ENCODE measurements at regions not wholly inside any gene's neighbourhood (a gene's known extent, or its start where the extent isn't known, plus 50 kb on each side); places are given as distances from the start of the nearest gene placed in this dataset.

- TF ChIP-seq, protein P1, sequence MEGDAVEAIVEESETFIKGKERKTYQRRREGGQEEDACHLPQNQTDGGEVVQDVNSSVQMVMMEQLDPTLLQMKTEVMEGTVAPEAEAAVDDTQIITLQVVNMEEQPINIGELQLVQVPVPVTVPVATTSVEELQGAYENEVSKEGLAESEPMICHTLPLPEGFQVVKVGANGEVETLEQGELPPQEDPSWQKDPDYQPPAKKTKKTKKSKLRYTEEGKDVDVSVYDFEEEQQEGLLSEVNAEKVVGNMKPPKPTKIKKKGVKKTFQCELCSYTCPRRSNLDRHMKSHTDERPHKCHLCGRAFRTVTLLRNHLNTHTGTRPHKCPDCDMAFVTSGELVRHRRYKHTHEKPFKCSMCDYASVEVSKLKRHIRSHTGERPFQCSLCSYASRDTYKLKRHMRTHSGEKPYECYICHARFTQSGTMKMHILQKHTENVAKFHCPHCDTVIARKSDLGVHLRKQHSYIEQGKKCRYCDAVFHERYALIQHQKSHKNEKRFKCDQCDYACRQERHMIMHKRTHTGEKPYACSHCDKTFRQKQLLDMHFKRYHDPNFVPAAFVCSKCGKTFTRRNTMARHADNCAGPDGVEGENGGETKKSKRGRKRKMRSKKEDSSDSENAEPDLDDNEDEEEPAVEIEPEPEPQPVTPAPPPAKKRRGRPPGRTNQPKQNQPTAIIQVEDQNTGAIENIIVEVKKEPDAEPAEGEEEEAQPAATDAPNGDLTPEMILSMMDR (IDR thresholded peaks at IDR 0.05; ENCODE audit: low read depth, low read length) = no peak
- no peak overlapping the region for H3K4me3 ChIP-seq (ENCODE audit: low read depth, low read length)
- DNase-seq (ENCODE audit: low read depth, low spot score) = no peak
- in situ Hi-C loops (cut with HindIII; ENCODE audit: low sequenced_read_pairs) = no loop called here
These were observed 221.6 kb downstream of the PIK3C3 start for GRCh38 chr18:42176599-42176998.

GRCh38 chr18:42177390-42177789 is 222.4 kb downstream of the PIK3C3 start:
- no peak overlapping the region for H3K4me3 ChIP-seq (ENCODE audit: low read depth, low read length)
- in situ Hi-C loops (cut with HindIII; ENCODE audit: low sequenced_read_pairs) = no loop called here
- TF ChIP-seq, protein P1 (IDR thresholded peaks at IDR 0.05; ENCODE audit: low read depth, low read length) = no peak
- no peak for DNase-seq (ENCODE audit: low read depth, low spot score)

GRCh38 chr18:42178376-42179080 is 223.5 kb downstream of the PIK3C3 start:
- H3K4me3 ChIP-seq (ENCODE audit: low read depth, low read length) = no peak overlapping the region
- peak; percentile 3 for DNase-seq (ENCODE audit: low read depth, low spot score)
- TF ChIP-seq, protein P1 (IDR thresholded peaks at IDR 0.05; ENCODE audit: low read depth, low read length) = no peak
- in situ Hi-C loops (cut with HindIII; ENCODE audit: low sequenced_read_pairs) = no loop called here

GRCh38 chr18:42179542-42180121 is 224.6 kb downstream of the PIK3C3 start:
- DNase-seq (ENCODE audit: low read depth, low spot score) = no peak
- TF ChIP-seq, protein P1 (IDR thresholded peaks at IDR 0.05; ENCODE audit: low read depth, low read length) = no peak
- in situ Hi-C loops (cut with HindIII; ENCODE audit: low sequenced_read_pairs) = no loop called here

GRCh38 chr18:42181474-42181873 is 226.4 kb downstream of the PIK3C3 start:
- H3K4me3 ChIP-seq (ENCODE audit: low read depth, low read length) = no peak overlapping the region
- no peak for DNase-seq (ENCODE audit: low read depth, low spot score)
- TF ChIP-seq, protein P1 (IDR thresholded peaks at IDR 0.05; ENCODE audit: low read depth, low read length) = no peak
- in situ Hi-C loops (cut with HindIII; ENCODE audit: low sequenced_read_pairs) = no loop called here

More at GRCh38 chr18:42179542-42180121, 224.6 kb downstream of the PIK3C3 start:
- no peak overlapping the region for H3K4me3 ChIP-seq (ENCODE audit: low read depth, low read length)

DNA sequence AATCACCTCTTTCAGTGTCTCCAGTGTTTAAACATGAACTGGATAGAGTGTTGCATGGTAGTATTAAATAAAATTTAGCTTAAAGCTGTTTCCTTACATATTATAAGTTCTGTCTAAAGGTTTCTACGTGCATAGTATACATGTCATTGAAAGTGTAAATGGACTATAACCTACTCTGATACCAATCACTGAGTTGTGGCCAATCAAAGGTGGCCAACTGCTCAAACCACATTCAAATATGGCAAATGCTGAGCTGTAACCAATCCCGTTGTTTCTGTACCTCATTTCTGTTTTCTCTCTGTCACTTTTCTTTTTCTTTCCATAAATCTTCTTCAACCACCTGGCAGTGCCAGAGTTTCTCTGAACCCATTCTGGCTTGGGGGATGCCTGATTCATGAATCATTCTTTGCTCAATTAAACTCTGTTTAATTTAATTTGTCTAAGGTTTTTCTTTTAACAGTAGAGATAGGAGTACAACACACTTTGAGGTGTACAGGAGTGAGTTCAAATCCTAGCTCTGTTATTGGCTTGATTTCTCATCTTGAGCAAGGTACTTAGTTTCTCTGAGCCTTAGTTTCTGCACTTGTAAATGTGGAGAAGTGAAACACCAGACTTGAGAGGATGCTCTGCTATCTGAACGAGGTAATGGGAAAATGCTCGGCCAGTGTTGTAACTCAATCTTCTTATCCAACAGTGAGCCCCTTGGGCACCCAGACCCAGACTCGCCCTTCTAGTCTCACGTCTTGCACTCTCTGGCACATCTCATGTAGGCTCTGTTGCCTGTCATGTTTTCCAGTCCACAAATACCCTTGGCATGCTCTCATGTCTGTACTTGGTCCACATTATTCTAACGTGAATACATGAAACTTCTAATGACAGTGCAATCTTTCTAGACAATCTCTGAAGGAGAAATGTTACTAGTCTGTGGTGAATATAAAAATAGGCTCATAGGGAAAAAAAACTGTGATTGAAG is 228.0 kb downstream of the PIK3C3 start:
- H3K4me3 ChIP-seq (ENCODE audit: low read depth, low read length) = no peak overlapping the region
- in situ Hi-C loops (cut with HindIII; ENCODE audit: low sequenced_read_pairs) = no loop called here
- peak; percentile 56 for DNase-seq (ENCODE audit: low read depth, low spot score)
- TF ChIP-seq, protein P1 (IDR thresholded peaks at IDR 0.05; ENCODE audit: low read depth, low read length) = no peak

Data from astrocyte of the spinal cord (primary cell).